Psoas muscle (tissue), 7 donors: ENCODE measurements at regions not wholly inside any gene's neighbourhood (a gene's known extent, or its start where the extent isn't known, plus 50 kb on each side); places are given as distances from the start of the nearest gene placed in this dataset.
"Not testable (repeated sequence)": the region's sequence is repeated elsewhere in the genome, so short reads cannot be mapped to it uniquely, and the experiment has no call there.

Experiments
- ATAC-seq, 4 donors: fragments of 200-7000 bp; cut with Tn5 transposase; one replicate each; pipeline ENCODE4 v1.9.1; 2020; ENCODE audit warnings: moderate library complexity in 3 of 4, mild to moderate bottlenecking in 2 of 4
- DNase-seq, 2 donors: peaks; one replicate each; pipeline ENCODE4 v3.0.0-alpha.2; 2020
- H3K27ac ChIP-seq: fragments of 200-600 bp; one replicate; pipeline ENCODE4 v1.8.0; 2022
- H3K27me3 ChIP-seq, 3 donors: fragments of 200-600 bp in 1 of 3; one replicate each; pipeline versions ENCODE4 v1.6.1 to v1.8.0; 2013 to 2022; ENCODE audit warnings: low read length in 2 of 3, mild to moderate bottlenecking in 2 of 3, moderate library complexity in 1 of 3; ENCODE audit not compliant: insufficient read depth in 3 of 3
- H3K36me3 ChIP-seq, 2 donors: fragments of 200-600 bp in 1 of 2; one replicate each; pipeline versions ENCODE4 v1.6.1 to v1.8.0; 2013 to 2022; ENCODE audit warnings: low read depth in 1 of 2, mild to moderate bottlenecking in 1 of 2, moderate library complexity in 1 of 2; ENCODE audit not compliant: insufficient read depth in 1 of 2
- H3K4me1 ChIP-seq: fragments of 200-600 bp; one replicate; pipeline ENCODE4 v1.8.0; 2022
- H3K4me3 ChIP-seq: fragments of 200-600 bp; one replicate; pipeline ENCODE4 v1.8.0; 2022; ENCODE audit warnings: mild to moderate bottlenecking
- H3K9me3 ChIP-seq: fragments of 200-600 bp; one replicate; pipeline ENCODE4 v1.8.0; 2022
- CTCF ChIP-seq: fragments of 200-600 bp; IDR thresholded peaks from one replicate; pipeline ENCODE4 v1.8.0; 2022; ENCODE audit warnings: antibody characterized with exemption
- WGBS, 3 donors: extraction: QIAGEN DNeasy Blood & Tissue Kit; methylation state at CpG; one replicate each; pipeline versions ENCODE4 v1.1.6 to v1.1.7; 2013; 5-methylcytosine and 5-hydroxymethylcytosine counted together
- intact Hi-C, 2 donors: fragments of 100-400 bp; cut with DNase I; formaldehyde crosslinking; loops; one replicate each; pipeline versions ENCODE4 v1.11.0 to v1.14.2; 2022
- donor health status: healthy with polysubstance abuse.
- donor health status: DM: no; HTN: no; CAD: no; lungs with moderate emphysema.
- donor health status: Bipolar disorder and iron deficiency.
- donor health status: healthy.
- donor health status: DM: yes; HTN: yes; CAD: no.
- donor health status: DM: no; HTN: no; CAD: no.
- donor health status: DM: yes; HTN: yes; CAD: no.

GRCh38 chr14:58918066-58918738 is 270.3 kb upstream of the DAAM1 start:
- DNase-seq, result no peak
- 77 to 88% (median 83%) methylated on average over 6 of the region's 6 CpGs for WGBS, 3 donors
- Histone ChIP-seq H3K36me3 (no peaks in the 10 kb centered on the region), H3K27ac (no peak overlapping the region), H3K4me3 (no peak overlapping the region), H3K9me3 (no peaks in the 10 kb centered on the region), H3K27me3 (no peaks in the 10 kb centered on the region), H3K4me1 (no peaks in the 10 kb centered on the region)
- intact Hi-C loops, result no loop called here
- ATAC-seq, result no peak
- no peak for TF ChIP-seq CTCF

DNA sequence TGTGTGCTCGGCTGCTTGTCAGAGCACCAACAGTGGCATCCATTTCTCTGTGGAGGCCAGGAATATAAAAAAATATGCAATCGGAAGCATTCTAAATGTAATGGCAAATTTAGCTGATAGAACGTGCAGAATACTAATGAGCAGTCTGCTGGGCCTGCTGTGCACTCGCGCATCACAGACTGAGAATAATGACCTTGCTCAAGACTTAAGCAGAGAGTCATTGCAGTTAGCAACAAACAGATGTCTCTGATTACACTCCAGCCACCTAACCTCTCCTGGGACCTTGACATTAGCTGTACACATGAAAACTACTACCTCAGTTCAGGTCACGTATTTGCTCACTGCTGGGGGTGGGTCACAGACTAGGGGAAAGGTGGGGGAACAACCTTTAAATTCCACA is 269.2 kb upstream of the DAAM1 start:
- Histone ChIP-seq H3K4me1 (no peaks in the 10 kb centered on the region), H3K4me3 (no peak overlapping the region), H3K36me3 (no peaks in the 10 kb centered on the region), H3K27me3 (no peaks in the 10 kb centered on the region), H3K9me3 (no peaks in the 10 kb centered on the region), H3K27ac (no peak overlapping the region)
- intact Hi-C loops, result no loop called here
- no peak for DNase-seq
- no peak for TF ChIP-seq CTCF
- no peak for ATAC-seq
- 64 to 71% (median 65%) methylated on average over 6 of the region's 6 CpGs for WGBS, 3 donors

GRCh38 chr14:58920230-58920629 is 268.2 kb upstream of the DAAM1 start:
- intact Hi-C loops, result no loop called here
- no peaks in the 10 kb centered on the region for H3K9me3 ChIP-seq
- 75 to 83% (median 80%) methylated on average over 3 of the region's 3 CpGs for WGBS, 3 donors
- H3K4me3 ChIP-seq, result no peak overlapping the region
- ATAC-seq, result no peak
- no peak for TF ChIP-seq CTCF
- H3K27ac ChIP-seq, result no peak overlapping the region
- H3K36me3 ChIP-seq, result no peaks in the 10 kb centered on the region
- no peak for DNase-seq
- H3K27me3 ChIP-seq, result no peaks in the 10 kb centered on the region
- no peaks in the 10 kb centered on the region for H3K4me1 ChIP-seq

DNA sequence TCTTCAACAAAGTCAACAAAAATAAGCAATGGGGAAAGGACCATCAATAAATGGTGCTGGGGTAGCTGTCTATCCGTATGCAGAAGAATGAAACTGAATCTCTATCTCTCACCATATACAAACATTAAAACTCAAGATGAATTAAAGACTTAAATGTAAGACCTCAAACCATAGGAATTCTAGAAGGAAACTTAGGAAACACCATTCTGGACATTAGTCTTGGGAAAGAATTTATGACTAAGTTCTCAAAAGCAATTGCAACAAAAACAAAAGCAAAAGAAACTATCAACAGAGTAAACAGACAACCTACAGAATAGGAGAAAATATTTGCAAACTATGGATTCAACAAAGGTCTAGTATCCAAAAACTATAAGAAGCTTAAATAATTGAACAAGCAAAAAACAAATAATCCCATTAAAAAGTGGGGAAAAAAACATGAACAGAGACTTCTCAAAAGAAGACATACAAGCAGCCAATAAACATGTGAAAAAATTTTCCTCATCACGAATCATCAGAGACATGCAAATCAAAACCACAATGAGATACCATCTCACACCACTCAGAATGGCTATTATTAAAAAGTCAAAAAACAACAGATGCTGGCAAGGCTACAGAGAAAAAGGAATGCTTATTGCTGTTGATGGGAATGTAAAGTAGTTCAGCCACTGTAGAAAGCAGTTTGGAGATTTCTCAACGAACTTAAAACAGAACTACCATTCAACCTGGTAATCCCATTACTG is 266.1 kb upstream of the DAAM1 start:
- H3K36me3 ChIP-seq, ATAC-seq, H3K4me3 ChIP-seq, H3K27me3 ChIP-seq, H3K4me1 ChIP-seq, DNase-seq, H3K9me3 ChIP-seq, H3K27ac ChIP-seq, intact Hi-C loops: not testable (repeated sequence)
- WGBS, 3 donors, result 68 to 75% (median 69%) methylated on average over 3 of the region's 3 CpGs

DNA sequence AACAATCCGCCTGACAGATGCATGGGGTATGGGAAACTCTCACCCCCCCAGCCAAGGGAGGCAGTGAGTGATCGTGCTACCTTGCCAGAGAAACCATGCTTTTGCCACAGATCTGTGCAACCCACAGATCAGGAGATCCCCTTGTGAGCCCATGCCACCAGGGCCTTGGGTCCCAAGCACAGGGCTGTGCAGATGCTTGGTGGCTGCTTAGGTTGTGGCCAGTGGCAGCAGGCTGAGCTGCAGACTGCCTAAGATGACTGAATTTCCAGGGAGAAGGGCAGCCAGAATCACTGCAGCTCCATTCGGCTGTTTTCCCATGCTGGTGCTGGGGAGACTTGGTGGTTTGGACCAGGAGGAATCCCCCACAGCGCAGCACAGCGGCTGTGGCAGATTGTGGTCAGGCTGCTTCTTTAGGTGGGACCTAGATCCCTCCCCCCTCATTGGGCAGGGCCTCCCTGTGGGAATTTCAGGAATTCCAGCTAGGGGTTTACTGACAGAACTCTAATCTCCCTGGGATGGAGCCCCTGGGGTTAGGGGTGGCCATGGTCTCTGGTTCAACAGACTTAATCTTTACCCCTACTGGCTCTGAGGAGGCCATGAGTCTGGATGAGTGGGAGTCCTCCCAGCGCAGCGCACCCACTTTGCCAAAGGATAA is 264.6 kb upstream of the DAAM1 start:
- Histone ChIP-seq H3K36me3 (no peaks in the 10 kb centered on the region), H3K27ac (no peak overlapping the region), H3K9me3 (no peaks in the 10 kb centered on the region), H3K4me1 (no peaks in the 10 kb centered on the region), H3K27me3 (no peaks in the 10 kb centered on the region), H3K4me3 (no peak overlapping the region)
- ATAC-seq (no peak), DNase-seq (no peak)
- WGBS, 3 donors, result 79 to 85% (median 82%) methylated on average over 7 of the region's 7 CpGs
- intact Hi-C loops, result no loop called here
- TF ChIP-seq CTCF, result no peak
